GM18505 (cell line): ENCODE measurements at regions not wholly inside any gene's neighbourhood (a gene's known extent, or its start where the extent isn't known, plus 50 kb on each side); places are given as distances from the start of the nearest gene placed in this dataset.

ENCODE experiments used
- ATAC-seq: cut with Tn5 transposase; IDR thresholded peaks from one replicate; pipeline ENCODE4 v1.9.1; 2021; ENCODE audit not compliant: unreplicated experiment
- POLR2A ChIP-seq: IDR thresholded peaks from 4 replicates; pipeline ENCODE4 v1.6.1; 2011; ENCODE audit warnings: borderline replicate concordance; ENCODE audit not compliant: insufficient read depth, insufficient read length; ENCODE audit errors: extremely low read depth

DNA sequence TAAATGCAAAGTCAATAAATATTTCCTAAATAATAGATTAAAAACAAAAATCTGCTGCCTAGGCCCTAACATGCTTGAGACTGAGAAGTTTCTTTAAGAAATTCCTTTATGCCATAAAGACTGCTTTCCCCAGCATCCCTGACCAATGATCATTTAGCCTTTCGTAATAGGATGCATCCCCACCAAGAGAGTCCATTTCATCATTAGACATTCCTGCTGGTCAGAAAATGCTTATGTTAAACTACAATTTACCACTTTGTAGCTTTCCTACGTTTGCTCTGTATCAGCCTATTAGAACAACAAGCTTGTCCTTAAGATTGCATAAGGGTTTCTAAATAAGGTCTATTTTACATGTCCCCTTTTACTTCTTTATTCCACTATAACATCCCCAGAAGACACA, 59.8 kb upstream of the HSF2 start:
- ATAC-seq = no peak
- no peak for TF ChIP-seq POLR2A

DNA sequence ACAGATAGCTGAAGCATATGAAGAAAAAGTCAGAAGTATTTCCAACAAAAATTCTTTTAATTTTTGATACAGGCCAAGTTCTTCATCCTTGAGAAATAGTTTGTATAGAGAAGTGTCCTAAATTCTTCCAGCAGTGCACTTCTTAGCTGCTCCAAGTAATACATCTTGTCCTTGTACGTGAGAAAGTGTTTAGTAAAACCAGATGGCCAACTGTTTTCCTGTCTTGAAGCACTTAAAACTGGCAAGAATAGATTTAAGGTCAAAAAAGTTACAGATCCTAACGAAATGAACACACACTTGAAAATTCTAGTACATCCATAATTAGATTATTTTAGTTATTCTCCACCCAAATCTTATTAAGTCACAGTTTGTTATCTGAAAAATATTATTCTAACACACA, 52.2 kb upstream of the HSF2 start:
- no peak for TF ChIP-seq POLR2A
- no peak for ATAC-seq

DNA sequence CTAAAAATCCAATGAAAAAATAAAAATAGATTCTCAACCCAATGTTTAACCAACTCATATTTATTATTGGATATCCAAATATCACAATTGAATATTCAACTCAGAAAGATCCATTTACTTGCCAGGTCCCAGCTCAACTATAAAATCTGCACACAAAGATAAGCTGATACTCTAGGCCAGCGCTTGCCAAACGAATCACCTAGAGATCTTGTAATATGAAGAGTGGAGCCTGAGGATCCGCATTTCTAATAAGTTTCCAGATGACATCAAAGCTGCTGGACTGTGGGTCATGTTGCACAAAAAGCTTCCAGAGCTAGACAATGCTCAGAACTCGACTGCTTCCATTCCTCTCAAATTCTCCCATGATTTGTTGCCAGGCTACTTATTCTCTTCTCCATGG, 51.7 kb upstream of the HSF2 start:
- ATAC-seq = no peak
- TF ChIP-seq POLR2A = no peak
